Activated CD4-positive, CD25-positive, alpha-beta regulatory T cell treated with anti-CD3 and anti-CD28 coated beads, Interleukin-2, amount 50 U/mL, for 24 hours (primary cell): ENCODE measurements at regions not wholly inside any gene's neighbourhood (a gene's known extent, or its start where the extent isn't known, plus 50 kb on each side); places are given as distances from the start of the nearest gene placed in this dataset.
"Not testable (repeated sequence)": the region's sequence is repeated elsewhere in the genome, so short reads cannot be mapped to it uniquely, and the experiment has no call there.

Source experiments
- ATAC-seq, 2 donors: fragments of 150-1000 bp; cut with Tn5 transposase; one replicate each; pipeline ENCODE4 v1.10.0; 2021; ENCODE audit warnings: mild to moderate bottlenecking in 1 of 2, moderate library complexity in 1 of 2

GRCh38 chr2:194917519-194917918 is 739.5 kb upstream of the SLC39A10 start:
- ATAC-seq: no peak

- no peak for ATAC-seq
Observed at GRCh38 chr2:194915485-194915884, 741.5 kb upstream of the SLC39A10 start.

GRCh38 chr2:194907569-194907968 is 749.5 kb upstream of the SLC39A10 start:
- ATAC-seq: no peak

GRCh38 chr2:194896871-194897270 is 760.2 kb upstream of the SLC39A10 start:
- ATAC-seq: no peak

- ATAC-seq: no peak
Observed at GRCh38 chr2:194883711-194884110, 773.3 kb upstream of the SLC39A10 start.

- ATAC-seq: no peak
Observed at GRCh38 chr2:194870974-194871535, 786.0 kb upstream of the SLC39A10 start.

- no peak for ATAC-seq
Observed at GRCh38 chr2:194867328-194867727, 789.7 kb upstream of the SLC39A10 start.

- ATAC-seq: no peak
Observed at GRCh38 chr2:194854941-194855340, 802.1 kb upstream of the SLC39A10 start.

GRCh38 chr2:194842871-194843270 is 814.2 kb upstream of the SLC39A10 start:
- peak in 1 of 2 donors; percentile 17 for ATAC-seq

- not testable (repeated sequence) for ATAC-seq
Observed at GRCh38 chr2:194834371-194834770, 822.7 kb upstream of the SLC39A10 start.

- no peak for ATAC-seq
Observed at GRCh38 chr2:194826241-194826640, 830.8 kb upstream of the SLC39A10 start.

GRCh38 chr2:194824450-194824849 is 832.6 kb upstream of the SLC39A10 start:
- no peak for ATAC-seq

GRCh38 chr2:194822657-194823056 is 834.4 kb upstream of the SLC39A10 start:
- no peak for ATAC-seq

GRCh38 chr2:194822097-194822496 is 834.9 kb upstream of the SLC39A10 start:
- ATAC-seq: no peak

GRCh38 chr2:194819367-194819766 is 837.7 kb upstream of the SLC39A10 start:
- no peak for ATAC-seq

- no peak for ATAC-seq
Observed at GRCh38 chr2:194815475-194815874, 841.6 kb upstream of the SLC39A10 start.

GRCh38 chr2:194802589-194802988 is 854.4 kb upstream of the SLC39A10 start:
- no peak for ATAC-seq

GRCh38 chr2:194787071-194787470 is 870.0 kb upstream of the SLC39A10 start:
- not testable (repeated sequence) for ATAC-seq

GRCh38 chr2:194771394-194771793 is 885.6 kb upstream of the SLC39A10 start:
- not testable (repeated sequence) for ATAC-seq

- no peak for ATAC-seq
Observed at GRCh38 chr2:194769030-194769429, 888.0 kb upstream of the SLC39A10 start.

- ATAC-seq: no peak
Observed at GRCh38 chr2:194765723-194766122, 891.3 kb upstream of the SLC39A10 start.

GRCh38 chr2:194750926-194751325 is 906.1 kb upstream of the SLC39A10 start:
- ATAC-seq: no peak

- ATAC-seq: no peak
Observed at GRCh38 chr2:194745557-194746146, 911.4 kb upstream of the SLC39A10 start.

GRCh38 chr2:194742706-194743105 is 914.3 kb upstream of the SLC39A10 start:
- no peak for ATAC-seq

- ATAC-seq: no peak
Observed at GRCh38 chr2:194739217-194739616, 917.8 kb upstream of the SLC39A10 start.
